OCI-LY1 (cell line): ENCODE measurements at regions not wholly inside any gene's neighbourhood (a gene's known extent, or its start where the extent isn't known, plus 50 kb on each side); places are given as distances from the start of the nearest gene placed in this dataset.

Experiments used
- CTCF ChIP-seq: fragments of 200-600 bp; sonication (generic), shearing (Covaris generic); IDR thresholded peaks from 2 replicates; pipeline ENCODE4 v1.5.1; 2017; ENCODE audit warnings: mild to moderate bottlenecking, antibody characterized with exemption, low read length, moderate library complexity, mixed read lengths
- EZH2 ChIP-seq: fragments of 200-600 bp; sonication (generic), shearing (Covaris generic); IDR thresholded peaks from 2 replicates; pipeline ENCODE4 v1.8.0; 2017; ENCODE audit warnings: borderline replicate concordance, mixed run types, mild to moderate bottlenecking, antibody characterized with exemption, low read length, moderate library complexity, mixed read lengths

GRCh38 chr7:41135511-41135910, 567.4 kb downstream of the INHBA start:
- no peak for TF ChIP-seq CTCF
- TF ChIP-seq EZH2: no peak
